IMR-90 (cell line): ENCODE measurements at regions not wholly inside any gene's neighbourhood (a gene's known extent, or its start where the extent isn't known, plus 50 kb on each side); places are given as distances from the start of the nearest gene placed in this dataset.

Experiments
- BHLHE40 ChIP-seq: fragments of 150-350 bp; IDR thresholded peaks from 2 replicates; pipeline ENCODE4 v1.6.1; 2016; ENCODE audit warnings: mild to moderate bottlenecking, low read depth, low read length
- CEBPB ChIP-seq: IDR thresholded peaks from 2 replicates; pipeline ENCODE4 v1.6.1; 2012; ENCODE audit warnings: low read depth, low read length, improper control_type of control experiment
- CHD1 ChIP-seq: IDR thresholded peaks from 2 replicates; pipeline ENCODE4 v1.6.1; 2012; ENCODE audit warnings: low read depth, low read length, improper control_type of control experiment
- CTCF ChIP-seq: conservative IDR thresholded peaks from 2 replicates; pipeline ENCODE4 v1.5.1; 2012; ENCODE audit warnings: mild to moderate bottlenecking, low read depth, low read length, improper control_type of control experiment
- MAFK ChIP-seq: IDR thresholded peaks from 2 replicates; pipeline ENCODE4 v1.6.1; 2012; ENCODE audit warnings: low read depth, low read length, improper control_type of control experiment
- NFE2L2 ChIP-seq: fragments of 150-350 bp; IDR thresholded peaks from 2 replicates; pipeline ENCODE4 v1.6.1; 2016; ENCODE audit warnings: low read depth, mild to moderate bottlenecking, low read length
- POLR2A ChIP-seq: IDR thresholded peaks from 2 replicates; pipeline ENCODE4 v1.6.1; 2012; ENCODE audit warnings: mild to moderate bottlenecking, low read depth, low read length
- RCOR1 ChIP-seq: IDR thresholded peaks from 2 replicates; pipeline ENCODE4 v1.6.1; 2012; ENCODE audit warnings: mild to moderate bottlenecking, low read length, improper control_type of control experiment; ENCODE audit not compliant: insufficient replicate concordance
- RFX5 ChIP-seq: IDR thresholded peaks from 2 replicates; pipeline ENCODE4 v1.8.0; 2012; ENCODE audit warnings: low read depth, mild to moderate bottlenecking, low read length, moderate library complexity
- SMC3 ChIP-seq: fragments of 150-350 bp; IDR thresholded peaks from 2 replicates; pipeline ENCODE4 v1.6.1; 2016; ENCODE audit warnings: low read depth, mild to moderate bottlenecking, antibody characterized with exemption, low read length, moderate library complexity

GRCh38 chr4:1488357-1488756, 82.1 kb upstream of the NKX1-1 start:
- TF ChIP-seq CTCF: no peak
- TF ChIP-seq RFX5: no peak
- TF ChIP-seq MAFK: no peak
- TF ChIP-seq CHD1: no peak
- no peak for TF ChIP-seq POLR2A
- no peak for TF ChIP-seq BHLHE40
- no peak for TF ChIP-seq CEBPB
- TF ChIP-seq NFE2L2: no peak
- TF ChIP-seq SMC3: no peak
- TF ChIP-seq RCOR1: no peak
